GM18867 (cell line): ENCODE measurements at regions not wholly inside any gene's neighbourhood (a gene's known extent, or its start where the extent isn't known, plus 50 kb on each side); places are given as distances from the start of the nearest gene placed in this dataset.

ENCODE experiments used
- ATAC-seq: cut with Tn5 transposase; IDR thresholded peaks from one replicate; pipeline ENCODE4 v1.9.1; 2021; ENCODE audit warnings: mild to moderate bottlenecking, moderate library complexity; ENCODE audit not compliant: unreplicated experiment

DNA sequence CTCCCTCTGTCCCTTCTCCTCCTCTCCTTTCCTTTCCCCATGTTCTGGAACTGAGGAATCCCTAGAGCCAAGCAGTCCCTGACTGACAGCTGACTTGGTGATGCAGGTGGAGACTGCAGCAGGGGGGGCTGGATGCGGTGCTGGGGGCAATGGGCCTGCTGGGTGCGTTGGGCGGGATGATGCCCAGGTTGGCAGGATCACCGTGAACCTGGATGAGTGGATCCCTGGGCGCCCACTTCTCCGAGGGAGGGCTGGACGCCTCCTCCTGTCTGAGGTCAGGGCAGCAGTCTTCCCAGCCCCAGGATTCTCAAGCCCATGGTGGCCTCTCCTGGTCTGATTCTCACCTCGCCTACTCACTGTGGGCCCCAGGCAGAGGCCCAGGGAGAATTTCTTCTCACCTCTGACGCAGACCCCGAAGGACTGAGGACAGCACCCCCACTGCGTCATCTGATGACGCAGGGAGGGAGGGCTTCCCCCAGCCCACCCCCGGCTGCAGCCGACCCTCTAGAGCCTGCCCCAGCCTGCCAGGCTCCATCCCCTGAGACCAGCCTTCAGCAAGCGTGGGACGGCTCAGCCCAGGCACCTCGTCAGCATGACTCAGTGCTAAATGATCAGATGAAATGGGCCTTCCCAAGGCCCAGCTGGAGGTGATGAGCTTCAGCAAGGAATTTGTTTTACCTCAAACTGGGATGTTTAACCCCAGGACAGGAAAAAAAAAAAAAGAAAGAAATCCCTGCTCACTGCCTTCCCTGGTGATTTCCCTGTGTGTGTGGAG, 188.0 kb upstream of the TNRC6C start:
- no peak for ATAC-seq

DNA sequence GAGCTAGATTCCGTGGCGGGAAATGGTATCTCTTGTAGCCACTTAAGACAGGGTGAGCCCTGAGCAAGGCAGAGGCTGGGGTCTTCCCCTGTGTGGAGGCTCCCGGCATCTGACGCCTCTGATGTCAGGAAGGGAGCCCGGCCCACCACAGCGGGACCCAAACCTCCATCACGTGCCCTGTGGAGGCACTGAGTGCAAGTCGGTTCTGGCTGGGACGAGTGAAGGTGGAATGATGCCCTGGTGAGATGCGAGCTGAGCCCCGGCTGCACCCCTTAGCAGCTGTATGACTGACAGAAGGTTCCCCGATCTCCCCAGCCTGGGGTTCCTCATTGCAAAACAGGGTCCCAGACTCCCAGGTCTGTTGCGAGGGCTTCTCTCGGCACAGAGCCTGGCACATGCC, 187.4 kb upstream of the TNRC6C start:
- ATAC-seq = no peak

DNA sequence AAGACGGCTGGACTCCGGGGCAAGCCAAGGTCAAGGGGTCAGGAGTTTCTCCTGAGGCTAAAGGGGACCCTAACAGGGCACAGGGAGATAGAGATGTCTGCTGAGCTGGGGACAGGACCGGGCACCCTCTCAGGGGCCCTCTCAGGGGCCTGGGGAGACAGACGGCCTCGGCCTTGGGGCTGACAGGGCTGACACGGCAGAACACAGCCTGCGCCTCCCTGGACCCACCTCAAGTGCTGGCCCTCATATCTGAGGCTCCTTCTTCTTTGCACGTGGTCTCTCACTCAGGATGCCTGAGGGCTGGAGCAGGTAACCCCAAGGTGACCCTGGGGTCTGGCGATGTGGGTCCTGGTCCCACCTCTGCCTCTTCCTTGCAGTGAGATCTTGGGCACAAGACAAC, 186.9 kb upstream of the TNRC6C start:
- ATAC-seq = no peak

DNA sequence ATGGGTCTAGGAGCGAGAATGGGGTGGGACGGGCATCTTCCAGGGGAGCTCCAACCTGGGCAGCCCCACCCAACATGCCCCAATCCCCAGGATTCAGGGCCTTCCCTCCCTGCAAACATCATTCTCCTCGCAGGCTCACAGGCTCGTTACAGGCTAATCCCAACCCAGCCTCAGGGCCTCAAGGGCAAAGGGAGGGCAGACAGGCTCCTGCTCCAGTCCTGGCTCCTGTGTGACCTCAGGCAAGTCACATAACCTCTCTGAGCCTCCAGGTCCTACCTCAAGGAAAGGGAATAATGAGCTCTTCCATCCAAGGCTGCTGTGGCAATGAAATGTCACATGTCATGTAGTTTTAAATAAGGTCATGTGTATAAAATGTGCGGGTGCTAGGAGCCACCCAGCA, 186.5 kb upstream of the TNRC6C start:
- ATAC-seq = no peak

DNA sequence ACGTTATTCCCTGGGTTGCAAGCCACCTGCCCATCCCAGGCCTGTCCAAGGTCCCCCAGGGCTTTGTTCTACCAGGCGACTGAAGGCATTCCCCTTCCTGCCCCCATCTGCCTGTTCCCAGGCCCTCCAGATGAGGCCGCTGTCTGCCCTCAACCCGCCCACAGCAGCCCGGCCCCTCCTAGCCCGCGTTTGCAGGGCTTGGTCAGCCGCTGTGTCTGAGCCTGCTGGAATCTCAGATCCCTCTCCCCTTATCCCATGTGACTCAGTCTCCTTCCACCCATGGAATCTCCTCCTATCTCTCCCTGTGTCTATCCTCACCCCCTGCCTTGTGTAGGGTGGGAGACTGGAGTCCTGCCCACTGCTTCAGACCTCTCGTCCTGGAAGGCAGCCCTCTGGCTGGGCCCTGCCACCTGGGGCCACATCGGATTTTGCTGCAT, 186.0 kb upstream of the TNRC6C start:
- ATAC-seq = no peak

DNA sequence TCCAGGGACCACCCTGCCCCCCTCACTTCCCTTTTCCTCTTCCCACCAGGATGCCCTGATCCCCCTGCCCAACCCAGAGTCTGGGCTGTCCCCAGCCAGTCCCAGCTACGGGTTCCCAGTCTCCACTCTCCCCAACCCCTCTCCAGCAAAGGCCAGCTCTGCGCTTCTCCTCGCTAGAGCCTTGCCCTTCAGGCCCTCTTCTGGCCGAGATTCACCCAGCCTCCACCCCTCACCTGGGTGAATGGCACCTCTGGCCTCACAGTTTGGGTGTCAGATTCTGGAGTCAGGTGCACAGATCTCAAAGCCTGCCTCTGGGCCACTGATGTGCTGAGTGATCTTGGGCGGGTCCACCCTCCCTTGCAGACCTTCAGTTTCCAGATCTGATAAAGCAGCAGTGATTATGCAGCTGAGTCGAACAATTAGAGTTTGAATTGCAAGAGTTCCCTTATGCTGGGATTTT, 185.6 kb upstream of the TNRC6C start:
- ATAC-seq = no peak

DNA sequence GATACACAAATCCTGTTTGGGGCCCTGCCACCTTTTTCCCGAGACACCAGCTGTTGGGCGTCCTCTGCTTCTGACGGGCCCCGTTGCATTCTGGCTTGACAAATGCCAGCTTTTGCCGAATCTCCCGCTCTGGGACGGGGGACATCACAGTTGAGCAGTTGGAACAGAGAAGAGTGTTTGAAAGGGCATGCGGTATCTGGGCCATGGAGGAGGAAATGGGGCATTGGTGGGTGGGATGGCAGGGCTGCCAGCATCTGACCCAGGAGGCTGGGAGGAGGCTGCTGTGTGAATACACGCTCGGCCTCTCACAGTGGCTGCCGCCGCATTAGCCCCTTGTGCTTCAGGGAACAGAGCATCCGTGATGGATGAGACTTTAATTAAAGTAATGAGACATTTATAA, 184.3 kb upstream of the TNRC6C start:
- ATAC-seq = no peak

DNA sequence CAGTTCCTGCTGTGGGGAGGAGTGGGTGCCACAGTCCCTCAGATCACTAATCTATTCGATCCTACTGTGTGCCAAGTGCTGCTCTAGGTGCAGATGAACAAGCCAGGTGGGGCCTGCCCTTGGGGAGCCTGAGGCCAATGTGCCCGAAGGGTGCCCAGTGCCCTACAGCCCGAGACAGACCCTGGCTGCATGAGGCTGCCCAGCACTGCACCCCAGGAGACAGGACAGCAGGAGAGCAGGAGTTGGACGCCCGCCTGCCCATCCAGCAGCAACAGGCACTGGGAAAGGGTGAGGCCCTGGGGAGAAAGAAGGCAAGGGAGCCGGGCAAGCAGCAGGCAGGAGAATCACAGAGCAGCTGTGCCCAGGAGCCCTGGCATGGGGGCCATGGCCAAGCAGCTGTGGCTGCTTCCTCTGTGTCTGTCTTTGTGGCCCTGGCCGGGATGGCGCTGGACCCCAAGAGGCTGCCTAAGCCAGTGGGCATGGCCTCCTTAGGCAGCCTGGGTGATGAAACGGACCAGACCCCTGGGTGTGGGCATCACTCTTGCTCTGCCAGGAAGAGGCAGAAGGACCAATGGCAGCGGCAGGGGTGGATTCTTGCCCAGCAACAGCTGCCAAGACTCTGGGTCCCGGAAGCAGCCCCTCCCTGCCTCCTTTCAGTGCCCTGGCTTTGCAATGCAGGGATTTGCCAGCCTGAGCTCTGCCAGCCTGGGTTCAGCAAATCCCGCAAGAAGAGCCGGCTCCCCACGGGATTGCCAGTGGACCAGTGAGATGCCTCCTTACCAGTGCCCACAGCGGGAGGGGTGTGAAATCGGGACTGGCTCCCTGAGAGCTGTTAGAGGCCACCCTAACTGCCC, 179.6 kb upstream of the TNRC6C start:
- ATAC-seq = no peak

DNA sequence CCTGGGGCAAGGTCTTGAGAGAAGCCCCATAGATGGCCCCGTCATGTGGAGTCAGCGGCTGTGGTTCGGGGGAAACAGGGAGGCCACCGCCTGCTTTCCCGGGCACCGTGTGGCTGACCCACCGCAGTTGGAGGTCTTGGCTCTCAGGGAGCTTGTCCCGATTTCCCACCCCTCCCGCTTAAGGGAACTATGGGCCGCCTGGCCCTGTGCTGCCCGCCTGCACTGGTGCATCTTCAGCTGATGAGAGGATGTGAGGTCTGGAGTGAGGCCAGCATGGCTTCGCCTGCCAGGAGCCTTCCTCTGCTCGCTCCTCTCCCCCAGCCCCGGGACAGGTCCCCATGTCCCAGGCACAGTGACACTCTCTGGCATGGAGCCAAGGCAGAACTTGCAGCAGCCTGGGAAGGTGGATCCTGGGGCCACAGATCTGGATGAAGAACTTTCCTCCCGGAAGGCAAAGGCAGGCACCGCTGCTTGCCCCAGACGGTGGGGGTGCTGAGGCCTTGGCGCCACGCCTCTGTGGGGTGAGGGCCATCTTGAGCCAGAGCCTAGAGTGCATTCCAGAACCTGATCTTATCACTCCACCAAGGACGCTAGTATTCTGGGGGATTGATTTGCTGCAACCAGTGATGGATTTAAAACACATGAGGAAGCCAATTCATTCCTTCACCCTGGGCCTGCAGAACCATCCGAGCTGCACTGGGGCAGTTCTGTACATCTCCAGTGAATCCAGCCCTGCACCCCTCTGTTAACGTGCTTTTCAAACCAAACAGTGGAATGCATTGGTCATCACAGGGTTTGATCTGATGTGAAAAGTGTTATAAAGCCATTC, 178.6 kb upstream of the TNRC6C start:
- ATAC-seq = no peak

DNA sequence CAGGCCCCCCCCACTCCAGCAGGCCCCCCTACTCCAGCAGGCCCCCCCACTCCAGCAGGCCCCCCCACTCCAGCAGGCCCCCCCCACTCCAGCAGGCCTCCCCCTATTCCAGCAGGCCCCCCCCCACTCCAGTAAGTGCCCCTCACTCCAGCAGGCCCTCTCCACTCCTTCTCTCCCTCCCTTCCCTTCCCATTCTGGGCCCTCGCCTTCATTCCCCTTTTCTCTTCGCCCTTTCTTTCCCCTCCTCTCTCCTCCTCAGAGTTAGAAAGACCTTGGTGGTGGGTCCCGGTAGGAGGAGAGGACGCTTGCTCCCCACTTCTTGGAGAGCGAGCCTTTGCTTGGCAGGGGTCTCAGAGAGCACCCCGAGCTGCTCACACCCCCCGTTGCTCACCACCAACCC, 177.0 kb upstream of the TNRC6C start:
- no peak for ATAC-seq

DNA sequence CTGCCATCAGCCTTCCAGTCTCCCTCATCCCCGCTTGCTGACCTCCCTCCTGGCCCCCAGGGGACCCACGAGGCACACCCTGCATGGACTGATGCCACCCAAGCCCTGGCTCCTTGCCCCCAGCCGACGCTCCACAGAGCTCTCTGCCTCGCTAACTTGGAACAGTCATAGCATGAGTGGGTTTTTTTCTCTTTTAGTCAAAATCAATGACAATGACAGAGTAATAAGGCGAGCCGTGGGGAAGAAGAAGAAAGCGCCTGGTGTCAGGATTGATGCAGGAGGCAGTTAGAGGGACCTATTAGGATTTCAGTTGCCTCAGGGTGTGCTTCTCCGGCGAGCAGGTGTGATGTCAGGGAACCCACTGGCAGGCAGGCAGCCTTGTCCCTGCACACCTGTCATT, 176.3 kb upstream of the TNRC6C start:
- no peak for ATAC-seq

DNA sequence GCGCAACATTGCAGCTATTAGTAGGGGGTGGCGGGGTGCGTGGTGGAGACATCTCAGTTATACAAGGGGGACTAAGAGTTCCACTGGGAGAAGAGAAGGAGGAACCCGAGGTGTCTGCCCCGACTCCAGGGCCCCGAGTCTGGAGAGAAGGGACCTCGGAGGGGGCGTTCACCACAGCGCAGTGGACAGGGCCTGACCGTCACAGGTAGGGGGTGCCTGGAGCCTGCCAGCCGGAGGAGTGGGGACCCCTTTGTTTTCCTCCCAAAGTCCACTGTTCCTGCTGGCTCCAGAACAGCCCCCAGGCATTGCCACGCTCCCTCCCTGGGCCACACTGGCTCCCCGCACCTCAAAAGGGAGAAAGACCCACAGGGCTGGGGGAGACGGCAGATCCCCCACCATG, 175.9 kb upstream of the TNRC6C start:
- no peak for ATAC-seq

DNA sequence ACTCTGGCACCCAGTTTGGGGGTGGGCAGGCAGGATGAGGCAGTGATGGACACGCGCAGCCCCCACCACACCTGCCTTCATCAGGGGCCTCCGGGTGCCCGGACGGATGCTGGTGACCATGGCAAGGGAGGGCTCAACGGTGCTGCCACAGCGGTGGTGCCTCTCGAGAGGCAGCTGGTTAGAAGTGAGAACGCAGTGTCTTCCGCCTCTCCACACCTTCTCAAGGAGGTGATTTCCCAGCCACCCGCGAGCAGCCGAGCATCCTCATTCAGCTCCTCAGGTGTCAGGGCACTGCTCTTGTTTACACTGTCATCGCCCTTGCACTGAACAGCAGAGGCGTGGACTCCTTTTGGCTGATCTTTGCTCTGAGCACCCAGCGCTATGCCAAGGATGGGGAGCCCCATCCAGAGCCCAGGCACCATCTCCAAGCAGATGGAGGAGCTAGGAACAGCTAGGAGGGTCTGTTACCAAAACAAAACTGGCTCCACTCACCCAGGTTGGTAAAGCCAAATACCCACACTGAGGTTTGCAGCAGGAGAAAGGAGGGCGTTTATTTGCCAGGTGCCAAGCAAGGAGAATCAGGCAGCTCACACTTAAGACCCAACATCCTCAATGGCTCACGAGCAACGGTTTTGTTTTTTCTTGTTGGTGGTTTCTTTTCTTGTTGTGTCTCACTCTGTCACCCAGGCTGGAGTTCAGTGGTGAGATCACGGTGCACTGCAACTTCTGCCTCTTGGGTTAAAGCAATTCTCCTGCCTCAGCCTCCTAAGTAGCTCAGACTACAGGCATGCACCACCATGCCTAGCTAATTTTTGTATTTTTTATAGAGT, 174.3 kb upstream of the TNRC6C start:
- no peak for ATAC-seq

DNA sequence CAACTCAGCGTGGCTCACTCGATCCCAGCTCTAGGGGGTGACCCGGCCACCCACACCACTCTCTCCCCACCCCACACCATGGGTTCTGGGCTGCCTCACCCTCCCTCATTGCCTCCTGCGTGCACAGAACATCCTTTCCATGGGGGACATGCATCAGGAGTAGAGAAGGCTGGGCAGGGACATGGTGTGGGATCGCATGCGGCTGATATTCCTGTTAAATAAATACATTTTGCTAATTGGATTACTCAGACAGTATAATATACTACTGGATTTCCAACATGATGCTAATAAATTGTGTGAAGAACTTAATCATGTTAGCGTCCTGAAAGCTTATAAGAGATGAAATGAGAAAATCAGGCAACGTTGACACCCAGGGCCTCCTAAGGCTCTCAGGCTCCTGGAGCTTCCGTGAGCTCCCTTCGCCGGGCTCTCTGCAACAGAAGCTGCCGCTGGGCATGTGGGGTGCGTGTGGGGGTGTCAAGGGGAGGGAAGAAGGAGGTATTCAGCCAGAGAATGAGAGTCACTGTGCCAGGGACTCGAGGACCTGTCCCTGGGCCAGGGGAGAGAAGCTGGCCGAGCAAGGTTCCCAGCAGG, 173.1 kb upstream of the TNRC6C start:
- no peak for ATAC-seq

DNA sequence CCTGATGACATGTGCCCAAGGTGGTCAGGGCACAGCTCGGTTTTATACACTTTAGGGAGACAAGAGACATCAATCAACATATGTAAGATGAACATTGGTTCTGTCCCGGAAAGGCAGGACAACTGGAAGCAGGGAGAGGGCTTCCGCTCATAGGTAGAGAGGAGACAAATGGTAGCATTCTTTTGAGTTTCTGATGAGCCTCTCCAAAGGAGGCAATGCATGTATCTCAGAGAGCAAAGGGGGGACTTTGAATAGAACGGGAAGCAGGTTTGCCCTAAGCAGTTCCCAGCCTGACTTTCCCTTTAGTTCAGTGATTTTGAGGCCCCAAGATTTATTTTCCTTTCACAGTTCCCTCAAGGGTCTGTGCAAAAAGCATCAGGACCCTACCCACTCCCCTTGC, 172.4 kb upstream of the TNRC6C start:
- no peak for ATAC-seq

DNA sequence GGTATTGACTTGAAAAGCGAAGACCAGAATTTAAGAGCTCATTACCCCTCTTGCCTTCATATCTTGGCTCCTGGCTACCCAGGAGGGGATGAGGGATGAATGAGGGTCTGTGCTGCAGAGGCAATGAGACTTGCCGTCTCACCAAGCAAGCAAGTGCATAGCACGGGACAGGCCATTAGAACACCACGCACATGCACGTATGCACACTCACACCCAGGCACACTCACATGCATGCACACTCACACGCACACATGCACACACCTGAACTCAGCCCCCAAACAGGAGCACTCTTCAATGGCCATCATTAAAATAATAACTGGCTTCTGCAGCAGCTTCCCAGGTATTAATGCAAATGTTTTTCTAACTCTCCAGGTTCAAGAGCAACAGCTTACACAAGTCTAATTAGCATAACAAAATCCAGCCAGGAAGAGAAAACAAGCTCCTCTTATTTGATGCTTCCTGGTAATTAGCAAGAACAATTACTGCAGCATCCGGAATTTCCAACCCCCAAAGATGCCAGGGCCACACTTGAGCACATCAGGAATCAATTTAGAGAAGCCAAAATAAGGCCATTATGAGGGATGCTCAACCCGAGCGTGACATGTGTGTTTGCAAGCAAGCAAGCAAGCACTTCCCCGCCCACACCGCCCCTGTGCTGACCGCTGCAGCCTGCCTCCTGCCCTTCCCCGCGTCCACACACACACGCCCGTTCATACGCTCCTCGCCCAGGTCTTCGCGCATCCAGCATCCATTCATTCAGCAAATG, 171.6 kb upstream of the TNRC6C start:
- no peak for ATAC-seq

DNA sequence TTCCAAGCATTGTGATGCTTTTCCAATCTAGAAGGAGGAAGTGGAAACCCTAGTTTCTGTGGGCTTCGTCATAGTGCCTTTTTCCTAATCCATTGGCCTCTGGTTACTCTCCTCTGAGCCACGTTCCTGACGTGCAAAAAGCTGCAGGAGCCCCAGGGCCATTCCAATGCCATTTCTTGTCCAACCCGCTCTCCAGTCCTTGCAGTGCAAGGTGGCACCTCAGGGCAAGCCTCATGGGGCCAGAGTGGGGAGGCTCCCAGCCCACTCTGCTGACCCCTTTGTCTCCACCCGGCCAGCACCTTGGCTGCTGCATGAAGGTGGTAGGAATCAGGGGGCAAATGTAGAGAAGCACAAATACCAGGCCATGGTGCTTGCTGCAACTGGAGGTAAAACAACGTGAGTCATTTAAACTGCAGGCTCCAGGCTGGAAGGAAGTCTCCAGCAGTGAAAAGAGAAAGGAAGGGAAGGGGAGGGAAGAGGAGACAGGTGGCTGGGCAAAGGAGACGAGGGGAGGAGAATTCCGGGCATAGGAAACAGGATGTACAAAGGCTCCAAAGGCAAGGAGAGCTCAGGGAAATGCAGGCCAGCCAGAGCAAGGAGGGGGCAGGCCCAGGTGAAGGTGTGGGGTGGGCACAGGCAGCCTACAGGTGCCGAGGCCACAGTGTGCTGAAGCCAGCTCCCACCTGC, 168.2 kb upstream of the TNRC6C start:
- no peak for ATAC-seq

DNA sequence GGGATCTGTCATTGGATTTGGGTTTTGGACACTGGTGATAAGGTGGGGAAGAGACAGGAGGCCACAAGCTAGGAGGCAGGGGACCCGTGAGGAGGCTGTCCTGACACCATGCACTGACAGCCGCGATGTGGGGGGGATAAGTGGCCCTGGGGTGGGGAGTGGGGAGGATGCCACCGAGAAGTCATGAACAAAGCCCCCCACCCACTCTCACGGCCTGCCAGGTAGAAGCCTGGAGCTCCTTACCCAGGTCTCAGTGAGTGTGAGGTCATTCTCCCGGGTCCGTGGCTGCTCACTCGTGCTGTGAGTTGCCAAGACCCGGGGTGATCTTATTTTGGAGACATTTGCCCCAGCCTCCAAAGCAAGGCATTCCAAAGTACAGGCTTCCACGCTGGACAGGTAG, 165.9 kb upstream of the TNRC6C start:
- ATAC-seq = no peak
